RWPE1 (cell line): ENCODE measurements at regions not wholly inside any gene's neighbourhood (a gene's known extent, or its start where the extent isn't known, plus 50 kb on each side); places are given as distances from the start of the nearest gene placed in this dataset.

Experiments used
- CTCF ChIA-PET: fragments of 350-600 bp; sonication (Branson Sonifier 250); formaldehyde crosslinking; extraction: SDS; loops from one replicate; lab custom pipeline; 2021; lab: Yijun Ruan, JAX
- POLR2A ChIA-PET: fragments of 400-600 bp; formaldehyde crosslinking; extraction: SDS; loops from one replicate; lab custom pipeline; 2020; ENCODE audit warnings: antibody characterized with exemption; ENCODE audit not compliant: low non-redundant PET; lab: Yijun Ruan, JAX
- DNase-seq: peaks from one replicate; pipeline ENCODE4 v3.0.0; 2012; ENCODE audit warnings: low spot score
- H3K27ac ChIP-seq: fragments of 450-650 bp; 2 replicates; pipeline ENCODE4 v1.5.1; 2017
- TF ChIP-seq, protein P1 (sequence below): fragments of 450-650 bp; conservative IDR thresholded peaks from 2 replicates; pipeline ENCODE4 v1.5.1; 2017; ENCODE audit warnings: low read depth, mild to moderate bottlenecking

GRCh38 chr6:14353281-14353680, 235.7 kb downstream of the CD83 start:
- CTCF ChIA-PET = no interaction called here
- DNase-seq = no peak

GRCh38 chr6:14353798-14354197, 236.2 kb downstream of the CD83 start:
- POLR2A ChIA-PET = no interaction called here
- CTCF ChIA-PET = no interaction called here
- H3K27ac ChIP-seq = no peak overlapping the region
- TF ChIP-seq, protein P1, sequence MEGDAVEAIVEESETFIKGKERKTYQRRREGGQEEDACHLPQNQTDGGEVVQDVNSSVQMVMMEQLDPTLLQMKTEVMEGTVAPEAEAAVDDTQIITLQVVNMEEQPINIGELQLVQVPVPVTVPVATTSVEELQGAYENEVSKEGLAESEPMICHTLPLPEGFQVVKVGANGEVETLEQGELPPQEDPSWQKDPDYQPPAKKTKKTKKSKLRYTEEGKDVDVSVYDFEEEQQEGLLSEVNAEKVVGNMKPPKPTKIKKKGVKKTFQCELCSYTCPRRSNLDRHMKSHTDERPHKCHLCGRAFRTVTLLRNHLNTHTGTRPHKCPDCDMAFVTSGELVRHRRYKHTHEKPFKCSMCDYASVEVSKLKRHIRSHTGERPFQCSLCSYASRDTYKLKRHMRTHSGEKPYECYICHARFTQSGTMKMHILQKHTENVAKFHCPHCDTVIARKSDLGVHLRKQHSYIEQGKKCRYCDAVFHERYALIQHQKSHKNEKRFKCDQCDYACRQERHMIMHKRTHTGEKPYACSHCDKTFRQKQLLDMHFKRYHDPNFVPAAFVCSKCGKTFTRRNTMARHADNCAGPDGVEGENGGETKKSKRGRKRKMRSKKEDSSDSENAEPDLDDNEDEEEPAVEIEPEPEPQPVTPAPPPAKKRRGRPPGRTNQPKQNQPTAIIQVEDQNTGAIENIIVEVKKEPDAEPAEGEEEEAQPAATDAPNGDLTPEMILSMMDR = no peak
- no peak for DNase-seq

More at GRCh38 chr6:14353281-14353680, 235.7 kb downstream of the CD83 start:
- TF ChIP-seq, protein P1 = no peak
- H3K27ac ChIP-seq = no peak overlapping the region
- POLR2A ChIA-PET = no interaction called here

DNA sequence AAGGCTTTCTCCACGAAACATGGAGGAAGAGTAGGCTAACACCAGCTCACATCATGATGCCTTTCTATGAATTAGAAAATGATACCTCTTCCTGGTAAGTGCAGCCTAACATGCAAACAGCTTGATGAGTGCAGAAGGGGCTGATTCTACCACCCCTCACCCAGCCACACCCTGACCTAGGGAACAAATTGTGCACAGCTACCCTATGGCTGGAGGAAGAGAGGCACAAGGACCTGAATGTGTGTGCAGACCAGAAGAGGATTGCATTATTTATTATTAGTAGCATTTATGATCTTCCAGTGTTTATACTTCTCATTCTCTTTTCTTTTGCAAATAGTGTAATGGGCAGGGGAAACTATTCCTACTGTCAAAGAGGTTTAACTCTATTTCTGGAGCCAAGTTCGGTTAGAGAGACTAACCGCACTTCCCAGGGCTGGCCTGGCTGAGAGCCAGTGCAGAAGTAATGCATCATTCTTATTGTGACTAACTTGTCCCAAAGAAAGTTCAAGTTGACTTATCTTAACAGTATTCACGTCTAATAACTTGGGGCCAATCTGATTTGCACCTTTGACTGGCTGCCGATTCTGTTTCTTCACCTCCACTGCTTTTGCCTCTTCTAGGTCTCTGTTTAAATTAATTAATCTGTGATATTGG, 237.5 kb downstream of the CD83 start:
- TF ChIP-seq, protein P1 = no peak
- ChIA-PET CTCF (interaction anchor here (0.6 kb wide), 1 partner anchor 320 kb away, joined by 3 read pairs; no protein-coding TSS in a partner anchor), POLR2A (no interaction called here)
- DNase-seq = peak; percentile 20
- no peak overlapping the region for H3K27ac ChIP-seq

GRCh38 chr6:14359438-14359837, 241.9 kb downstream of the CD83 start:
- ChIA-PET CTCF (no interaction called here), POLR2A (no interaction called here)
- H3K27ac ChIP-seq = no peak overlapping the region
- TF ChIP-seq, protein P1 = no peak
- no peak for DNase-seq

- DNase-seq = no peak
- ChIA-PET CTCF (no interaction called here), POLR2A (no interaction called here)
- no peak overlapping the region for H3K27ac ChIP-seq
- TF ChIP-seq, protein P1 = no peak
These were observed 243.0 kb downstream of the CD83 start for GRCh38 chr6:14360565-14360964.

- no peak overlapping the region for H3K27ac ChIP-seq
- TF ChIP-seq, protein P1 = no peak
- no peak for DNase-seq
- POLR2A ChIA-PET = no interaction called here
- CTCF ChIA-PET = no interaction called here
These were observed 243.7 kb downstream of the CD83 start for GRCh38 chr6:14361297-14361696.
